Esophagus muscularis mucosa (tissue), 3 donors: ENCODE measurements at regions not wholly inside any gene's neighbourhood (a gene's known extent, or its start where the extent isn't known, plus 50 kb on each side); places are given as distances from the start of the nearest gene placed in this dataset.

ENCODE experiments used
- CTCF ChIP-seq, 3 experiments: fragments of 200-600 bp in 2 of 3; fragments of 450-650 bp in 1 of 3; sonication (generic) in 2 of 3; IDR thresholded peaks; one replicate each; pipeline ENCODE4 v1.5.1; 2017 to 2019; ENCODE audit warnings: antibody characterized with exemption in 3 of 3, mild to moderate bottlenecking in 2 of 3, moderate library complexity in 1 of 3
- POLR2A ChIP-seq: fragments of 450-650 bp; IDR thresholded peaks from one replicate; pipeline ENCODE4 v1.6.1; 2017; ENCODE audit warnings: antibody characterized with exemption, moderate library complexity, mild to moderate bottlenecking, low read depth

GRCh38 chr13:87582399-87582798 is 88.8 kb upstream of the SLITRK5 start:
- TF ChIP-seq CTCF (IDR thresholded peaks at IDR 0.05) (no peak), POLR2A (no peak)
